Activated T-helper 17 cell treated with anti-CD3 and anti-CD28 coated beads, Interleukin-2, amount 50 U/mL, for 72 hours (primary cell): ENCODE measurements at regions not wholly inside any gene's neighbourhood (a gene's known extent, or its start where the extent isn't known, plus 50 kb on each side); places are given as distances from the start of the nearest gene placed in this dataset.

Experiments used
- ATAC-seq: fragments of 150-1000 bp; cut with Tn5 transposase; replicated peaks from 2 replicates; pipeline ENCODE4 v1.10.0; 2021; ENCODE audit warnings: mild to moderate bottlenecking, moderate library complexity
- H3K27ac Mint-ChIP-seq: one replicate; pipeline ENCODE4 v1.8.0; 2022; ENCODE audit warnings: mixed read lengths
- H3K27me3 Mint-ChIP-seq: one replicate; pipeline ENCODE4 v1.8.0; 2022; ENCODE audit warnings: mixed read lengths
- H3K36me3 Mint-ChIP-seq: one replicate; pipeline ENCODE4 v1.8.0; 2022; ENCODE audit warnings: low read depth, mild to moderate bottlenecking, mixed read lengths
- H3K4me1 Mint-ChIP-seq: one replicate; pipeline ENCODE4 v1.8.0; 2022; ENCODE audit warnings: mixed read lengths
- H3K4me3 Mint-ChIP-seq: one replicate; pipeline ENCODE4 v1.8.0; 2022; ENCODE audit warnings: mild to moderate bottlenecking, mixed read lengths
- H3K9me3 Mint-ChIP-seq: one replicate; pipeline ENCODE4 v1.8.0; 2022; ENCODE audit warnings: mixed read lengths

DNA sequence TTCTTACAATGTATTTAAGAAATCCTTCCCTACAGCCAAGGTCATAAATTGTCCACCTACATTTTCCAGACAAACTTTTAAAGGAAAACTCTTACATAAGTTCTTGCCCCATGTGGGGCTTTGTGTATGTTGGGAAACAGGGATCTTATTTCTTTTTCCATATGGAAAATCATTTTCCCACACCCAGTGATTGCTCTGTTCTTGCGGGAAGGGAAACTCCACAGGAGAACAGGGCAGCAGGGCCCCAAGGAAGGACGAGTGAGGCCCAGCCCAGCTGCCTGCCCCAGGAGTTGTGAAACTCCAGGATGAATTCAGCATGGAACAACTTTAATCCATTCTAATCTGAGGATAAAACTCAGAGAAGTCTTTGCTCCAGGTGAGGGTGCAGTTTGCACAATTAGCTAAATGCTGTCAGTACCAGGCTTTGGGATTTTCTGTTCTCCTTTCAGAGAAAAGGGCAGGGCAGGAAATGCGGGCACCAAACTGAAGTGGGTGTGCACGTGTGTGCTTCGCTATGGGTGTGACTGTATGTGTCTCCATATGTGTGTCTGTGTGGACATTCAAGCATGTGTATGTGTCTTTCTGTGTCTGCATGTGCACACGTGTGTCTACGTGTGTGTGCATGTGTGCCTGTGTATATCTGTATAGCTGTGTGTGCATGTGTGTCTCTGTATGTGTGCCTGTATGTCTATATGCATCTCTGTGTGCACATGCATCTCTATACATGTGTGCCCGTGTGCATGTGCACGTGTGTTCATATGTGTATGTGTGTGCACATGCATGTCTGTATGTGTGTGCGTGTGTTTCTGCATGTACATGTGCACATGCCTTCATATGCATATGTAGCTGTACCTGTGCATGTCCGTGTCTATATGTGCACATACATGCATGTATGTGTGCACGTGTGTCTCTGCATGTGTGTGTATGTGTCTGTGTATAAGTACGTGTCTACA, 102.0 kb upstream of the FAM20C start:
- Mint-ChIP-seq H3K27me3 (no peaks in the 10 kb centered on the region), H3K27ac (no peak overlapping the region), H3K36me3 (no peaks in the 10 kb centered on the region), H3K9me3 (no peaks in the 10 kb centered on the region), H3K4me1 (peaks cover 14% of the 10 kb centered on the region), H3K4me3 (no peak overlapping the region)
- no peak for ATAC-seq

DNA sequence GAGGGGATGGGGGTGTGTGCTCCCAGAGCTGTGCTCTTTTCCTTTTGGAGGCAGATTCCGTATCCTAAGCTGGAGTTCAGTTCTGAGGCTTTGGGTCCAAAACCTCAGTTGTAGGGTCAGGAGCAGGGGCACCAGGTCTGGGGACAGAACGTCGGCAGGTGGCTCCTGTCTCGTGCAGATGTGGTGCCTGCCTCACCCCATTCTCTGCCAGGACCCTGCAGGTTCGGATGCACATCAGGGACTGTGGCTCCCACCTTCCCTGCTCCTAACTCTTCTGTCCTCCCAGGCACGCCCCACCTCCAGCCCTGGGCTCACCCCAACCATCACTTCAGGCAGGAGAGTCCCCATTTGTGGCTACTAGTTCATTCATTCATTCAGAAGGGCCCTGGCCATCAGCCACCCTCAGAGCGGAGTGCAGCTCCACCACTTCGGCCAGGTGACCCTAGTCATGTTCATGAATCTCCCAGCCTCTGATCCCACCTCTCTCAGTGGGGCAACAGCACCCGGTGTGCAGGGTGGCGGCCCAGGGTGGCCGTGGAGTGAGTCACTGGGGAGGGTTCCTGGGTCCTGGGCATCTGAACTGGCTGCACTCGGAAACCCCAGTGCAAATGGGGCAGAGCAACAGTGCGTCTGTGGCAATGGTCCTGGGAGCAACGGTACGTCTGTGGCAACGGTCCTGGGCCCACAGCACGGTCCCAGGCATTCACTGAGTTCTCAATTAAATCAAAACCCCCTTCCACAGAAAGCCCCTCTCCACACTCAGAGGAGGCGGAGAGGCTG, 100.8 kb upstream of the FAM20C start:
- no peak for ATAC-seq
- Mint-ChIP-seq H3K4me1 (peaks cover 14% of the 10 kb centered on the region), H3K9me3 (no peaks in the 10 kb centered on the region), H3K4me3 (no peak overlapping the region), H3K27me3 (peaks cover 5% of the 10 kb centered on the region), H3K27ac (no peak overlapping the region), H3K36me3 (no peaks in the 10 kb centered on the region)

DNA sequence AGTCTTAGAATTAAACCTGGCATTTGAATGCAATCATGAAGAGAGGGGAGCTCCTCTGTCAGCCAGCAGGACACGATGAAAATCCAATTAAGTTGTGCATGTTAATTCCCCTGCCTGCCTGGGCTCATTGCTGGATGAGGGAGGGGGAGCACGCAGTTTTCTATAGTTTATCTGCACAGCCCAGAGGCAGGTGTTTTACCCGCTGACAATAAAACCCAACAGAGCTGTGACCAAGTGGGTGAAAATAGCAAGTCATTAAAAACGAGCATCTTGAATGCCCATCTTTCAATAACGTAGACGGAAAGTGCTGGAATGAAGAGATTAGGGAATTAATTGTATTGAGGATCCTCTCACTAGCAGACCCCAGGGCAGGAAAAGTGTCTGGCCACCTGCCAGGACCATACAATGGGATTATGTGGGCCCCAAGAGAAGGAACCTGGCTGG, 100.1 kb upstream of the FAM20C start:
- H3K36me3 Mint-ChIP-seq: no peaks in the 10 kb centered on the region
- H3K27ac Mint-ChIP-seq: no peak overlapping the region
- H3K4me1 Mint-ChIP-seq: peaks cover 14% of the 10 kb centered on the region
- H3K9me3 Mint-ChIP-seq: peaks cover 3% of the 10 kb centered on the region
- ATAC-seq: no peak
- no peak overlapping the region for H3K4me3 Mint-ChIP-seq
- H3K27me3 Mint-ChIP-seq: peaks cover 5% of the 10 kb centered on the region

DNA sequence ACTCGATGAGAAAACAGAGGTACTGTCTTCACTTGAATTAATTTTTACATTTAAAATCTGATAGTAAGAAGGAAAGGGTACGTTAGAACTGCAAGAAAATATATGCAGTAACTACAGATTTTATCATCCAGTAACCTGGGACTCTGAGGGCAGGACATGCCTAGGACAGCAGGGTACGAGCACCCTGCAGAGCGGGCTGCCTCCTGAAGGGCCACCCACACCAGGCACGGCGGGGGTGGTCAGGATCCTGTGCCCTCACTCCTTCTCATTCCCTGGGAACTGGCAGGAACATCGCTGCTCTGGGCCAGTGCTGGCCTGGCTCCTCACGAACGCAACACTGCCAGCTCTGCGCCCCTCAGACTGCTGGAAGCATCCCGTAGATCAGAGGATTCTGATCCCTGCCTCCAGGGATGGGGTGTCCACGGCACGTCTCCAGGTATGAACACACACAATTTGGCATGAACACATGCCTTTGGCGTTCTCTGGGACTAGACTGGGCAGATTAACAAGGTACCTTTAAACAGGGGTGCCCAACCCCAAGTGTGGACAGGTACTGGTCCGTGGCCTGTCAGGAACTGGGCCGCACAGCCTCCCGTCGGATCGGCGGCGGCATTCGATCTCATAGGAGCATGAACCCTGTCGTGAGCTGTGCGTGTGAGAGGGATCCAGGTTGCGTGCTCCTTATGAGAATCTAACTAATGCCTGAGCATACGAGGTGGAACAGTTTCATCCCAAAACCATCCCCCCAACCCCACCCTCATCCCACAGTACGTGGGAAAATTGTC, 99.3 kb upstream of the FAM20C start:
- H3K9me3 Mint-ChIP-seq: peaks cover 7% of the 10 kb centered on the region
- no peaks in the 10 kb centered on the region for H3K36me3 Mint-ChIP-seq
- H3K27ac Mint-ChIP-seq: no peak overlapping the region
- no peak for ATAC-seq
- H3K4me3 Mint-ChIP-seq: no peak overlapping the region
- H3K27me3 Mint-ChIP-seq: peaks cover 5% of the 10 kb centered on the region
- H3K4me1 Mint-ChIP-seq: peaks cover 14% of the 10 kb centered on the region

DNA sequence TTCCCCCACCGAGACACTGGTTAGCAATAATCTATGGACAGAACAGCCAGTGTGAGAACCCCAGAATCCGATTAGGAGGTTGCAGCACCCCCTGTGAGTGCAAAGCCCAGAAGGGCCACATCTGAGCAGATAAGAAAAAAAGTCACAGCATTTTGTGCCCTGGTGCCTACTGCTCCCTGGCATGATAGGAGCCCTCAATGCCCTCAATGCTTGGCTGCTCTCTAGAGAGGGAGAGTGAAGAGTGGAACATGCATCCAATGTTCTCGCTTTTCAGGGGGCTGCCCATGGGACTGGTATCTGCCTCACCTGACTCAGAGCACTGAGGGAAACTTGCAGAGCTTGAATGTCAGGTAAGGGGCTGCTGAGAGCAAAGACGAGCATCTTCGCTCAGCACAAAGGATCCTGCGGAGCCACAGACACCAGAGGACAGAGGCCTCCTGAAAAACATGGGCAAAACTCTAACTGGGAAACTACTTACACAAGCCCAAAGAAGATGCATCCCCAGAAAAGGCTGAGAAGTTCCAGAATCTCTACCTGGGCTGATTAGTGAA, 98.0 kb upstream of the FAM20C start:
- Mint-ChIP-seq H3K36me3 (no peaks in the 10 kb centered on the region), H3K4me3 (no peak overlapping the region), H3K9me3 (peaks cover 10% of the 10 kb centered on the region), H3K4me1 (peaks cover 8% of the 10 kb centered on the region), H3K27ac (no peak overlapping the region), H3K27me3 (peaks cover 5% of the 10 kb centered on the region)
- no peak for ATAC-seq

DNA sequence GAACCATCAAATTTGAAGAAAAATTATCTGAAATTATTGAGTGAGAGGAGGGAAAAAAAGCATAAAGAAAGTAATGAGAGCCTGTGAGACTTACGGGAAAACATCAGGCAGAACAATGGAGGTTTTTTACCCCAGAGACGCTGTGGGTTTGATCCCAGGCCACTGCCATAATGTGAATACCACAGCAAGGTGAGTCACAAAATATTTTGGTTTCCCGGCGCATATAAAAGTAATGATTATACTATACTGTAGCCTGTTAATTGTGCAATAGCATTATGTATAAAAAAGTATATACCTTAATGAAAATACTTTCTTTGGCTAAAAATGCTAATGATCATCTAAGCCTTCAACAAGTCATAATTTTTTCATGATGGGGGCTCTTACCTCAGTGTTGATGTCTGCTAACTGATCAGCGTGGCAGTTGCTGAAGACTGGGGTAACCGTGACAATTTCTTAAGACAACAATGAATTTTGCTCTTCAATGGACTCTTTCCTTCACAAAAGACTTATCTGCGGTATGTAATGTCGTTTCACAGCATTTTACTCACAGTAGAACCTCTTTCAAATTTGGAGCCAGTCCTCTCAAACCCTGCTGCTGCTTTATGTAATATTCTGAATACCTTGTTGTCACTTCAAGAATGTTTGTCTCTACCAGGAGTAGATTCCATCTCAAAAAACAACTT, 97.0 kb upstream of the FAM20C start:
- Mint-ChIP-seq H3K9me3 (peaks cover 10% of the 10 kb centered on the region), H3K27me3 (peaks cover 5% of the 10 kb centered on the region), H3K4me1 (peaks cover 4% of the 10 kb centered on the region), H3K27ac (no peak overlapping the region), H3K4me3 (no peak overlapping the region), H3K36me3 (no peaks in the 10 kb centered on the region)
- no peak for ATAC-seq

DNA sequence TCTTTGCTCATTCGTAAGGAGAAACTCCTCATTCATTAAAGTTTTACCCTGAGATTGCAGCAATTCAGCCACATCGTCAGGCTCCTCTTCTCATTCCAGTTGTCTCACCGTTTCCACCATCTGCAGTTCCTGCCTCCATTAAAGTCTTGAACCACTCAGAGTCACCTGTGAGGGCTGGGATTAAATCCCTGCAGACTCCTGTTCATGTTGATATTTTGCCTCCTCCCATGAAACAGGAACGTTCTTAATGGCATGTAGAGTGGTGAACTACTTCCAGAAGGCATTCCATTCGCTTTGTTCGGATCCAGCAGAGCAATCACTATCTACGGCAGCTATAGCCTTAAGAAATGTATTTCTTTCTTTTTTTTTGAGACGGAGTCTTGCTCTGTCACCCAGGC, 96.5 kb upstream of the FAM20C start:
- Mint-ChIP-seq H3K36me3 (no peaks in the 10 kb centered on the region), H3K27me3 (peaks cover 5% of the 10 kb centered on the region), H3K4me3 (no peak overlapping the region), H3K9me3 (peaks cover 10% of the 10 kb centered on the region), H3K4me1 (no peaks in the 10 kb centered on the region), H3K27ac (no peak overlapping the region)
- ATAC-seq: no peak

DNA sequence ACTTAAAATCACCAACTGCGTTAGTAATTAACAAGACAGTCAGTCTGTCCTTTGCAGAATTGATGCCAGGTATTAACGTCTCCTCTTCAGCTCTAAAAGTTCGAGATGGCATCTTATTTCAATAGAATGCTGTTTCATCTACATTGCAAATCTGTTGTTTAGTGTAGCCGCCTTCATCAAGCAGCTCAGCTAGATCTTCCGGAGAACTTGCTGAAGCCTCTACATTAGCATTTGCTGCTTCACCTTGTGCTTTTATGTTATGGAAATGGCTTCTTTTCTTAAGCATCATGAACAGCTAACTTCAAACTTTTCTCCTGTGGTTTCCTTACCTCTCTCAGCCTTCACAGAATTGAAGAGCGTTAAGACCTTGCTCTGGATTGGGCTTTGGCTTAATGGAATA, 95.5 kb upstream of the FAM20C start:
- H3K4me3 Mint-ChIP-seq: no peak overlapping the region
- H3K4me1 Mint-ChIP-seq: no peaks in the 10 kb centered on the region
- no peak for ATAC-seq
- peaks cover 5% of the 10 kb centered on the region for H3K27me3 Mint-ChIP-seq
- peaks cover 10% of the 10 kb centered on the region for H3K9me3 Mint-ChIP-seq
- no peaks in the 10 kb centered on the region for H3K36me3 Mint-ChIP-seq
- H3K27ac Mint-ChIP-seq: no peak overlapping the region

DNA sequence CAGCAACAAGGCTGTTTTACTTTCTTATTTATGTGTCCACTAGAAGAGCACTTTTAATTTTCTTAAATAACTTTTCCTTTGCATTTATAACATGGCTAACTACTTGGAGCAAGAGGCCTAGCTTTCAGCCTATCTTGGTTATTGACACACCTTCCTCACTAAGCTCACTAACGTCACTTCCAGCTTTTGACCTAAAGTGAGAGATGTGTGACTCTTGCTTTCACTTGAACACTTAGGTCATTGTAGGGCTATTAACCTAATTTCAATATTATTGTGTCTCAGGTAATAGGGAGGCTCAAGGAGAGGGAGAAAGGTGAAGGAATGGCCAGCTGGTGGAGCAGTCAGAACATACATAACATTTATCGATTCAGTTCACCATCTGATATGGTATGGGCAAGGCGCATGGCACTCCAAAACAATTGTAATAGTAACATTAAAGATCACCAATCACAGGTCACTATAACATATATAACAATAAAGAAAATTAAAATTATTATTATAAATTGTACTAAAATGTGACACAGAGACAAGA, 95.0 kb upstream of the FAM20C start:
- ATAC-seq: no peak
- Mint-ChIP-seq H3K4me3 (no peak overlapping the region), H3K27me3 (peaks cover 5% of the 10 kb centered on the region), H3K9me3 (peaks cover 10% of the 10 kb centered on the region), H3K27ac (no peak overlapping the region), H3K4me1 (no peaks in the 10 kb centered on the region), H3K36me3 (no peaks in the 10 kb centered on the region)

DNA sequence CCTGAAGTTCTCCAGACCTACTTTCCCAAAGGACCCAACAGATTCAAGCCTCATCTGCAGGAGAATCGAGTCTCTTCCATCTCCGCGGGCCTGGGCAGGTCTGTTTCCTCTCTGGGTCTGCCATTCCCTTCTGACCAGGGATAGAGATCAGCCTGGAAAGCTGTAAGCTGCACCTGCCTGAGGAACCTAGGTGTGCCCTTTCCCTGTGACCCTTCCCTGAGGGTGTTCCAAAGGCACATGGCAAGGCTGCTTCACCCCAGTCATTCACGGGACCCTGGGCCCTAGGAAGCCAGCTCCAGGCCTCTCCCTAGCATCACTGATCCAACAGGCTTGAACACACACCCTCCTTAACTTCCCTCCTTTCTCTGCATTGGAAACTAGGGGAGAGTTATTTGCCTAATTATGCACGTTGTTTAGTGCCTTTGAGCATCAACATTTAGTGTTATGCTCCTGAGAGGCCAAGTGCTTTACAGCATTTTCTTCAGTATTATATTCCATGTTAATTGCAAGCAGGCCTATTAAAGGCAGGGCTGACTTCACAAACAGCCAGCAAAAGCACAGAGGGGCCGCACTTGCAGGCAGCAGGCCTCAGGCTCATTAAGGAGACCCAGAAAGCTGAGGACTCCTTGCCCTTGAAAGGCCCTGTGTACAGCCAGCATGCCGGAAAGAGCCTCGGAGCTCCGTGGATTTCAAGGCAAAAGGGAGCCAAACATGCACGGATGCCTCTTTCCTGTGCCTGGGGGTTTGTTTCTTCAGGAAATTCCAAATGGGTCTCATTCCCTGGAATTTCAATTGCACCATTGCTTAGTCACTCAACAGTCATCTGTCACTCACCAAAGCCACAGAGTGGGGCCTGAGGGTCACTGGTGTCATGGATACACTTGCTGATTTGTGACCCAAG, 91.0 kb upstream of the FAM20C start:
- H3K36me3 Mint-ChIP-seq: no peaks in the 10 kb centered on the region
- no peaks in the 10 kb centered on the region for H3K4me1 Mint-ChIP-seq
- no peak overlapping the region for H3K4me3 Mint-ChIP-seq
- no peak for ATAC-seq
- H3K27ac Mint-ChIP-seq: no peak overlapping the region
- peaks cover 10% of the 10 kb centered on the region for H3K9me3 Mint-ChIP-seq
- no peaks in the 10 kb centered on the region for H3K27me3 Mint-ChIP-seq

DNA sequence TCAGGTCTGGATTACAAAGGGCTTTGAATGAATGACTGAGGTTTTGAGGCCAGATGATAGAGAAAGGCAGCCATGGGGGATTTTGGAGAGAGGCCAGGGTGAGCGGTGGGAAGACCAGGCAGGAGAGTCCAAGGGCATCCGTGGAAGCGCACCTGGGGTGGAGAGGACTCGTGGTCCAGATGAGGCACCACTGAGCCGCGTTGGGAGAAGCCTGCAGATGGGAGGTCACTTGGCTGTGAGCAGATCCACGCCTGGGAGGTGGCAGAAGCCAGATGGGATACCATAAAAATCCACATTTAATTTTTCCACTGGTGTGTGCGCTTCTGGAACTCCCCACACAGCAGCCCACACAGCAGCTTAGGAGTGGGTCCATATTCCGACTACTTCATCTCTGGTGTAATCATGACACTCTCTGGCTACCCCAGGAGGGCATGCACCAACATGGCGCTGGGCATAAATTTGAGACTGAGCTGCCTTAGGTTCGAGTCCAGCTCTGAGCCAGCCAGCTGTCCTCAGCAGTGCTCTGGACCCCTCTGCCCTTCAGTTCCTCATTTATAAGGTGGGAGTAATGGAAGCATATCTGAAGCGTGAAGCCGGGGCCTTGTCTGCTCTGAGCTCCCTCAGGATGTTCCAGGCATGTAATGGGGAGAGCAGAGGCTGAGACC, 90.2 kb upstream of the FAM20C start:
- Mint-ChIP-seq H3K36me3 (no peaks in the 10 kb centered on the region), H3K27me3 (peaks cover 5% of the 10 kb centered on the region), H3K4me1 (no peaks in the 10 kb centered on the region), H3K9me3 (peaks cover 8% of the 10 kb centered on the region), H3K4me3 (no peak overlapping the region), H3K27ac (no peak overlapping the region)
- no peak for ATAC-seq

DNA sequence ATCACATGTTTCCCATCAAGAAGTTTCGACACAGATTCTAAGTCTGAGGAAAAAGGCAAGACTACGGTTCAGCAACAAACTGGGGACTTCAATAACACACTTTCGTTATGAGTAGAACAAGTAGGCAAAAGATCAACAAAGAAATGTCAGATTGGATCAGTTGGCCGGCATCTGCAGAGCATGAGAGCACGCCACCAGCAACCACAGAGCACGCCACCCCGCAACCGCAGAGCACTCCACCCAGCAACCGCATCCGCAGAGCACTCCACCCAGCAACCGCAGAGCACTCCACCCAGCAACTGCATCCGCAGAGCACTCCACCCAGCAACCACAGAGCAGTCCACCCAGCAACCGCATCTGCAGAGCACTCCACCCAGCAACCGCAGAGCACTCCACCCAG, 89.7 kb upstream of the FAM20C start:
- Mint-ChIP-seq H3K4me3 (no peak overlapping the region), H3K27ac (no peak overlapping the region), H3K9me3 (peaks cover 5% of the 10 kb centered on the region), H3K27me3 (peaks cover 5% of the 10 kb centered on the region), H3K4me1 (no peaks in the 10 kb centered on the region), H3K36me3 (no peaks in the 10 kb centered on the region)
- no peak for ATAC-seq
